ENCODE measurements at regions not wholly inside any gene's neighbourhood (a gene's known extent, or its start where the extent isn't known, plus 50 kb on each side); places are given as distances from the start of the nearest gene placed in this dataset.

- TF ChIP-seq POLR2AphosphoS5 (IDR thresholded peaks at IDR 0.05) (no peak), MXI1 (conservative IDR thresholded peaks at IDR 0.05; ENCODE audit: poor library complexity, severe bottlenecking) (no peak), EP300 (conservative IDR thresholded peaks at IDR 0.05; ENCODE audit: poor library complexity, severe bottlenecking) (no peak), SMC3 (conservative IDR thresholded peaks at IDR 0.05; ENCODE audit: poor library complexity) (no peak), RAD21 (conservative IDR thresholded peaks at IDR 0.05) (no peak), TAF1 (IDR thresholded peaks at IDR 0.05; ENCODE audit: low read depth) (no peak), EZH2 (IDR thresholded peaks at IDR 0.05; ENCODE audit: borderline replicate concordance, insufficient read depth, low read length, poor library complexity, severe bottlenecking) (no peak)
- TF ChIP-seq, protein P1, sequence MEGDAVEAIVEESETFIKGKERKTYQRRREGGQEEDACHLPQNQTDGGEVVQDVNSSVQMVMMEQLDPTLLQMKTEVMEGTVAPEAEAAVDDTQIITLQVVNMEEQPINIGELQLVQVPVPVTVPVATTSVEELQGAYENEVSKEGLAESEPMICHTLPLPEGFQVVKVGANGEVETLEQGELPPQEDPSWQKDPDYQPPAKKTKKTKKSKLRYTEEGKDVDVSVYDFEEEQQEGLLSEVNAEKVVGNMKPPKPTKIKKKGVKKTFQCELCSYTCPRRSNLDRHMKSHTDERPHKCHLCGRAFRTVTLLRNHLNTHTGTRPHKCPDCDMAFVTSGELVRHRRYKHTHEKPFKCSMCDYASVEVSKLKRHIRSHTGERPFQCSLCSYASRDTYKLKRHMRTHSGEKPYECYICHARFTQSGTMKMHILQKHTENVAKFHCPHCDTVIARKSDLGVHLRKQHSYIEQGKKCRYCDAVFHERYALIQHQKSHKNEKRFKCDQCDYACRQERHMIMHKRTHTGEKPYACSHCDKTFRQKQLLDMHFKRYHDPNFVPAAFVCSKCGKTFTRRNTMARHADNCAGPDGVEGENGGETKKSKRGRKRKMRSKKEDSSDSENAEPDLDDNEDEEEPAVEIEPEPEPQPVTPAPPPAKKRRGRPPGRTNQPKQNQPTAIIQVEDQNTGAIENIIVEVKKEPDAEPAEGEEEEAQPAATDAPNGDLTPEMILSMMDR (IDR thresholded peaks at IDR 0.05; ENCODE audit: poor library complexity, severe bottlenecking), result no peak
- TF ChIP-seq, protein P2, sequence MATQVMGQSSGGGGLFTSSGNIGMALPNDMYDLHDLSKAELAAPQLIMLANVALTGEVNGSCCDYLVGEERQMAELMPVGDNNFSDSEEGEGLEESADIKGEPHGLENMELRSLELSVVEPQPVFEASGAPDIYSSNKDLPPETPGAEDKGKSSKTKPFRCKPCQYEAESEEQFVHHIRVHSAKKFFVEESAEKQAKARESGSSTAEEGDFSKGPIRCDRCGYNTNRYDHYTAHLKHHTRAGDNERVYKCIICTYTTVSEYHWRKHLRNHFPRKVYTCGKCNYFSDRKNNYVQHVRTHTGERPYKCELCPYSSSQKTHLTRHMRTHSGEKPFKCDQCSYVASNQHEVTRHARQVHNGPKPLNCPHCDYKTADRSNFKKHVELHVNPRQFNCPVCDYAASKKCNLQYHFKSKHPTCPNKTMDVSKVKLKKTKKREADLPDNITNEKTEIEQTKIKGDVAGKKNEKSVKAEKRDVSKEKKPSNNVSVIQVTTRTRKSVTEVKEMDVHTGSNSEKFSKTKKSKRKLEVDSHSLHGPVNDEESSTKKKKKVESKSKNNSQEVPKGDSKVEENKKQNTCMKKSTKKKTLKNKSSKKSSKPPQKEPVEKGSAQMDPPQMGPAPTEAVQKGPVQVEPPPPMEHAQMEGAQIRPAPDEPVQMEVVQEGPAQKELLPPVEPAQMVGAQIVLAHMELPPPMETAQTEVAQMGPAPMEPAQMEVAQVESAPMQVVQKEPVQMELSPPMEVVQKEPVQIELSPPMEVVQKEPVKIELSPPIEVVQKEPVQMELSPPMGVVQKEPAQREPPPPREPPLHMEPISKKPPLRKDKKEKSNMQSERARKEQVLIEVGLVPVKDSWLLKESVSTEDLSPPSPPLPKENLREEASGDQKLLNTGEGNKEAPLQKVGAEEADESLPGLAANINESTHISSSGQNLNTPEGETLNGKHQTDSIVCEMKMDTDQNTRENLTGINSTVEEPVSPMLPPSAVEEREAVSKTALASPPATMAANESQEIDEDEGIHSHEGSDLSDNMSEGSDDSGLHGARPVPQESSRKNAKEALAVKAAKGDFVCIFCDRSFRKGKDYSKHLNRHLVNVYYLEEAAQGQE (IDR thresholded peaks at IDR 0.05; ENCODE audit: borderline replicate concordance), result no peak
- no peak overlapping the region for H3K27ac ChIP-seq (ENCODE audit: low read length)
Measured at GRCh38 chr17:34755981-34756636, 176.7 kb downstream of the TMEM132E start.

DNA sequence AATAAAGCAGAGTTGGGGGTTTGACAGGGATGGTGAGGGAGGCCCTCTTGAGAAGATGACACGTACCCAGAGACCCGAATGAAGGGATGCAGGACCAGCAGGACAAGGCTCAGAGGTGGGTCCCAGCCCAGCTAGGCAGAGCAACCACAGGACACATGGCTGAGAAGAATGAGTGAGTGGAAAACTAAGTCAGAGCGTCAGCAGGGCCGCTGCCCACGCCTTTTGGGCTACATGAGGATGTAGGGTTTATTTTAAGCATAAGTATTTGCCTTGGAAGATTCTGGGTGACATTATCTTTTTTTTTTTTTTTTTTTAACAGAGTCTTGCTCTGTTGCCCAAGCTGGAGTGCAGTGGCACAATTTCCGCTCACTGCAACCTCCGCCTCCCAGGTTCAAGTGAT lies 176.0 kb downstream of the TMEM132E start:
- Histone ChIP-seq H3K27me3 (ENCODE audit: insufficient read depth, low read depth, low read length) (no peaks in the 10 kb centered on the region), H4K20me1 (ENCODE audit: insufficient read depth) (no peaks in the 10 kb centered on the region), H3K9me2 (ENCODE audit: insufficient read depth, low read length) (no peaks in the 10 kb centered on the region), H3K9me3 (ENCODE audit: low read length) (no peaks in the 10 kb centered on the region), H3K79me2 (replicated peaks; ENCODE audit: insufficient read depth, low read length) (no peaks in the 10 kb centered on the region), H3K36me3 (ENCODE audit: insufficient read depth, low read length) (no peaks in the 10 kb centered on the region), H2AFZ (ENCODE audit: low read depth, low read length) (no peak overlapping the region), H3K27ac (ENCODE audit: low read length) (no peak overlapping the region), H3K4me3 (ENCODE audit: low read length) (no peak overlapping the region), H3K9ac (ENCODE audit: low read length) (no peak overlapping the region), H3K4me2 (ENCODE audit: low read length) (no peak overlapping the region), H3F3A (ENCODE audit: insufficient read depth, low read length, poor library complexity, severe bottlenecking) (no peaks in the 10 kb centered on the region)
- TF ChIP-seq SMC3 (conservative IDR thresholded peaks at IDR 0.05; ENCODE audit: poor library complexity) (no peak), RAD21 (conservative IDR thresholded peaks at IDR 0.05) (no peak), EZH2 (IDR thresholded peaks at IDR 0.05; ENCODE audit: borderline replicate concordance, insufficient read depth, low read length, poor library complexity, severe bottlenecking) (no peak), POLR2AphosphoS5 (IDR thresholded peaks at IDR 0.05) (no peak), TAF1 (IDR thresholded peaks at IDR 0.05; ENCODE audit: low read depth) (no peak), MXI1 (conservative IDR thresholded peaks at IDR 0.05; ENCODE audit: poor library complexity, severe bottlenecking) (no peak), EP300 (conservative IDR thresholded peaks at IDR 0.05; ENCODE audit: poor library complexity, severe bottlenecking) (no peak)
- TF ChIP-seq, protein P2 (IDR thresholded peaks at IDR 0.05; ENCODE audit: borderline replicate concordance), result no peak
- TF ChIP-seq, protein P1 (IDR thresholded peaks at IDR 0.05; ENCODE audit: poor library complexity, severe bottlenecking), result no peak

More at GRCh38 chr17:34755981-34756636, 176.7 kb downstream of the TMEM132E start:
- Histone ChIP-seq H2AFZ (ENCODE audit: low read depth, low read length) (no peak overlapping the region), H3K36me3 (ENCODE audit: insufficient read depth, low read length) (no peaks in the 10 kb centered on the region), H3K4me2 (ENCODE audit: low read length) (no peak overlapping the region), H3K4me3 (ENCODE audit: low read length) (no peak overlapping the region), H3K79me2 (replicated peaks; ENCODE audit: insufficient read depth, low read length) (no peaks in the 10 kb centered on the region), H4K20me1 (ENCODE audit: insufficient read depth) (no peaks in the 10 kb centered on the region), H3F3A (ENCODE audit: insufficient read depth, low read length, poor library complexity, severe bottlenecking) (no peaks in the 10 kb centered on the region), H3K9me2 (ENCODE audit: insufficient read depth, low read length) (no peaks in the 10 kb centered on the region), H3K9me3 (ENCODE audit: low read length) (no peaks in the 10 kb centered on the region), H3K9ac (ENCODE audit: low read length) (no peak overlapping the region), H3K27me3 (ENCODE audit: insufficient read depth, low read depth, low read length) (no peaks in the 10 kb centered on the region)

Measured in neural cell (in vitro differentiated cells).